ENCODE measurements at regions not wholly inside any gene's neighbourhood (a gene's known extent, or its start where the extent isn't known, plus 50 kb on each side); places are given as distances from the start of the nearest gene placed in this dataset.

DNA sequence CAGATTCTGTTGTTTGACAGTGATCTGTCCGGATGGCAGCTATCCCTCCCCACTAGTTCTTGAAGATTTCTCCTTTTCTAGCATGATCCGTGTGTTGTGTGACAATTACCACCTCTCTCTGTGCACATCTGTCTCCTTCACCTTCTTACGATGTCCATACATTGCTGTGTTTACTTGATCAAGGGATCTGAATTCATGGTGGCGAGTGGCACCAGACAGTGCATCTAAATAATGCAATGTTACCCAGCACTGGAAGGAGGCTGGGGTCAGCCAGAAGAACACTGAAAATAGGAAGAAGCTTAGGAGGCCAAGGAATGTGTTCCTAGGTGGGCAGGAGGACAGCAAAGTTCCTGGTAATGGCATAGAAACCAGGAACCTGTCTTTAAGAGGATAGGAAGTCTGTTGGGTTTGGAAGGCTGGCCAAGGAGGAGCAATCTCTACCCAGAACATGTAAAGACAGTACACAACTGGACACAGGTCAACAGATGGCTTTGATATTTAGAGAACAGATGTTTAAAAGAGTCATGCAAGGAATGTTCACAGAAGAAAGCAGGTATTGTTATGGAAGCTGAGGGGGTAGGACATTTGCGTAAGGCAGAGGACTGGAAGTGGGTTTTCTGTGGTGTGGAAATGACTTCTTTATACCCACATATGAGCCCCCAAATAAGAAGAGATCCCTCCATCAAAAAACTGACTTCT is 126.4 kb downstream of the HRH4 start:
- TF ChIP-seq SIN3A (IDR thresholded peaks at IDR 0.05; ENCODE audit: borderline replicate concordance, insufficient read depth, low read length) = no peak
- TF ChIP-seq POLR2AphosphoS5 (IDR thresholded peaks at IDR 0.05; ENCODE audit: low read depth, low read length) = no peak
- TF ChIP-seq, protein P1, sequence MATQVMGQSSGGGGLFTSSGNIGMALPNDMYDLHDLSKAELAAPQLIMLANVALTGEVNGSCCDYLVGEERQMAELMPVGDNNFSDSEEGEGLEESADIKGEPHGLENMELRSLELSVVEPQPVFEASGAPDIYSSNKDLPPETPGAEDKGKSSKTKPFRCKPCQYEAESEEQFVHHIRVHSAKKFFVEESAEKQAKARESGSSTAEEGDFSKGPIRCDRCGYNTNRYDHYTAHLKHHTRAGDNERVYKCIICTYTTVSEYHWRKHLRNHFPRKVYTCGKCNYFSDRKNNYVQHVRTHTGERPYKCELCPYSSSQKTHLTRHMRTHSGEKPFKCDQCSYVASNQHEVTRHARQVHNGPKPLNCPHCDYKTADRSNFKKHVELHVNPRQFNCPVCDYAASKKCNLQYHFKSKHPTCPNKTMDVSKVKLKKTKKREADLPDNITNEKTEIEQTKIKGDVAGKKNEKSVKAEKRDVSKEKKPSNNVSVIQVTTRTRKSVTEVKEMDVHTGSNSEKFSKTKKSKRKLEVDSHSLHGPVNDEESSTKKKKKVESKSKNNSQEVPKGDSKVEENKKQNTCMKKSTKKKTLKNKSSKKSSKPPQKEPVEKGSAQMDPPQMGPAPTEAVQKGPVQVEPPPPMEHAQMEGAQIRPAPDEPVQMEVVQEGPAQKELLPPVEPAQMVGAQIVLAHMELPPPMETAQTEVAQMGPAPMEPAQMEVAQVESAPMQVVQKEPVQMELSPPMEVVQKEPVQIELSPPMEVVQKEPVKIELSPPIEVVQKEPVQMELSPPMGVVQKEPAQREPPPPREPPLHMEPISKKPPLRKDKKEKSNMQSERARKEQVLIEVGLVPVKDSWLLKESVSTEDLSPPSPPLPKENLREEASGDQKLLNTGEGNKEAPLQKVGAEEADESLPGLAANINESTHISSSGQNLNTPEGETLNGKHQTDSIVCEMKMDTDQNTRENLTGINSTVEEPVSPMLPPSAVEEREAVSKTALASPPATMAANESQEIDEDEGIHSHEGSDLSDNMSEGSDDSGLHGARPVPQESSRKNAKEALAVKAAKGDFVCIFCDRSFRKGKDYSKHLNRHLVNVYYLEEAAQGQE (IDR thresholded peaks at IDR 0.05; ENCODE audit: insufficient read depth in 1 of 2, low read depth in 2 of 2, low read length in 2 of 2) = no peak
- TF ChIP-seq FOXP2 (optimal IDR thresholded peaks at IDR 0.05; ENCODE audit: borderline replicate concordance, extremely low read depth, extremely low read length, insufficient read depth) = no peak
- TF ChIP-seq TAF1 (IDR thresholded peaks at IDR 0.05; ENCODE audit: borderline replicate concordance, insufficient read depth, low read length) = no peak
